GM12878 (cell line): ENCODE measurements at regions not wholly inside any gene's neighbourhood (a gene's known extent, or its start where the extent isn't known, plus 50 kb on each side); places are given as distances from the start of the nearest gene placed in this dataset.

Experiments
- ATAC-seq: fragments of 200-7000 bp; cut with Tn5 transposase; 3 replicates; pipeline ENCODE4 v1.9.1; 2020; ENCODE audit warnings: mild to moderate bottlenecking, moderate library complexity
- BruUV-seq: library from RNA; stranded (reverse); fragments of 400-500 nt; replicated peaks from 2 replicates; lab custom pipeline; 2021; lab: Mats Ljungman, UMichigan
- CTCF ChIA-PET: fragments of 300-600 bp; sonication (Branson Sonifier 250); formaldehyde crosslinking; extraction: SDS; loops from one replicate; lab custom pipeline; 2021; ENCODE audit warnings: inconsistent platforms; lab: Yijun Ruan, JAX
- POLR2A ChIA-PET: fragments of 350-600 bp; formaldehyde crosslinking; extraction: SDS; loops from one replicate; lab custom pipeline; 2021; ENCODE audit warnings: inconsistent platforms; lab: Charles Lee
- RAD21 ChIA-PET: fragments of 300-600 bp; sonication (Branson Sonifier 250); formaldehyde crosslinking; loops from one replicate; lab custom pipeline; 2023; ENCODE audit warnings: antibody characterized with exemption; ENCODE audit not compliant: unreplicated experiment; lab: Charles Lee
- SMC1A ChIA-PET: fragments of 300-600 bp; sonication (Branson Sonifier 250); formaldehyde crosslinking; loops from one replicate; lab custom pipeline; 2023; ENCODE audit not compliant: unreplicated experiment, uncharacterized antibody; lab: Charles Lee
- DNase-seq: peaks from one replicate; pipeline ENCODE4 v3.0.0-alpha.2; 2011; ENCODE audit warnings: low read depth, low spot score
- FAIRE-seq: peaks from 3 replicates; lab custom pipeline; 2011; peaks lifted over from hg19 to GRCh38; lab: Jason Lieb, UNC
- H2AFZ ChIP-seq: 2 replicates; pipeline ENCODE4 v1.6.0; 2011; ENCODE audit warnings: low read depth, low read length, control low read depth; ENCODE audit not compliant: control insufficient read depth
- H3K27ac ChIP-seq: 2 replicates; pipeline ENCODE4 v1.5.1; 2011; ENCODE audit warnings: control low read depth; ENCODE audit not compliant: control insufficient read depth, insufficient read depth
- H3K27me3 ChIP-seq, 2 experiments: replicated peaks in 1 of 2; 2 replicates each; pipeline versions ENCODE4 v1.6.0 to v1.6.1; 2011; ENCODE audit warnings: low read length in 1 of 2; ENCODE audit not compliant: control insufficient read depth in 2 of 2, insufficient read depth in 2 of 2
- H3K36me3 ChIP-seq, 2 experiments: 2 replicates each; pipeline ENCODE4 v1.5.1; 2011; ENCODE audit warnings: low read length in 1 of 2; ENCODE audit not compliant: control insufficient read depth in 2 of 2, insufficient read depth in 2 of 2
- H3K4me1 ChIP-seq: 2 replicates; pipeline ENCODE4 v1.6.1; 2011; ENCODE audit warnings: mild to moderate bottlenecking, low read length, moderate library complexity, mixed read lengths; ENCODE audit not compliant: control insufficient read depth, insufficient read depth
- H3K4me2 ChIP-seq: 2 replicates; pipeline ENCODE4 v1.6.0; 2011; ENCODE audit warnings: control low read depth; ENCODE audit not compliant: control insufficient read depth, insufficient read depth
- H3K4me3 ChIP-seq: fragments of 200-600 bp; sonication (generic); 2 replicates; pipeline ENCODE4 v1.5.1; 2016
- H3K79me2 ChIP-seq: 2 replicates; pipeline ENCODE4 v1.6.0; 2011; ENCODE audit warnings: low read length; ENCODE audit not compliant: control insufficient read depth, insufficient read depth
- H3K9ac ChIP-seq: 2 replicates; pipeline ENCODE4 v1.8.0; 2011; ENCODE audit warnings: low read length, control low read depth, mixed read lengths; ENCODE audit not compliant: control insufficient read depth, insufficient read depth
- H3K9me3 ChIP-seq: replicated peaks from 3 replicates; pipeline ENCODE4 v1.5.1; 2011; ENCODE audit warnings: mild to moderate bottlenecking, low read length; ENCODE audit not compliant: control insufficient read depth, insufficient read depth
- H4K20me1 ChIP-seq: 2 replicates; pipeline ENCODE4 v1.6.0; 2011; ENCODE audit not compliant: control insufficient read depth, insufficient read depth
- EED ChIP-seq: sonication (generic); IDR thresholded peaks from 2 replicates; pipeline ENCODE4 v1.6.1; 2016; ENCODE audit warnings: antibody characterized with exemption, low read depth
- HDAC6 ChIP-seq: fragments of 200-600 bp; sonication (generic); IDR thresholded peaks from one replicate; pipeline ENCODE4 v1.8.0; 2017; ENCODE audit warnings: antibody characterized with exemption; ENCODE audit not compliant: unreplicated experiment
- HDGF ChIP-seq: fragments of 450-650 bp; IDR thresholded peaks from 2 replicates; pipeline ENCODE4 v1.6.1; 2016; ENCODE audit warnings: antibody characterized with exemption
- KAT2A ChIP-seq: conservative IDR thresholded peaks from 2 replicates; pipeline ENCODE4 v1.6.1; 2011; ENCODE audit warnings: low read depth, low read length; ENCODE audit not compliant: control insufficient read depth
- LARP7 ChIP-seq: fragments of 450-650 bp; IDR thresholded peaks from 2 replicates; pipeline ENCODE4 v1.6.1; 2017; ENCODE audit warnings: mild to moderate bottlenecking
- NR2C2 ChIP-seq: IDR thresholded peaks from 2 replicates; pipeline ENCODE4 v1.6.1; 2011; ENCODE audit warnings: borderline replicate concordance, low read depth; ENCODE audit not compliant: control insufficient read depth, insufficient read length
- PAX8 ChIP-seq: fragments of 450-650 bp; IDR thresholded peaks from 2 replicates; pipeline ENCODE4 v1.6.1; 2017; ENCODE audit warnings: mild to moderate bottlenecking, moderate library complexity
- SREBF1 ChIP-seq: IDR thresholded peaks from 2 replicates; pipeline ENCODE4 v1.6.1; 2012; ENCODE audit warnings: mild to moderate bottlenecking, low read length
- TCF12 ChIP-seq: IDR thresholded peaks from 2 replicates; pipeline ENCODE4 v1.6.1; 2011; ENCODE audit warnings: low read depth, mild to moderate bottlenecking, low read length
- WGBS: methylation state at CpG from one replicate; pipeline ENCODE4 v1.1.6; 2016; ENCODE audit warnings: low lambda C conversion rate; ENCODE audit not compliant: insufficient replicate concordance, insufficient coverage; ENCODE audit errors: missing lambda C conversion rate; 5-methylcytosine and 5-hydroxymethylcytosine counted together
- in situ Hi-C: fragments of 300-500 bp; cut with MboI; formaldehyde crosslinking; loops from 9 replicates; pipeline ENCODE4 v1.14.3; 2018; ENCODE audit warnings: mixed read lengths
- intact Hi-C: fragments of 100-400 bp; cut with micrococcal nuclease; formaldehyde crosslinking; loops from one replicate; pipeline ENCODE4 v1.14.2; 2022; ENCODE audit not compliant: unreplicated experiment
- TF ChIP-seq, protein P1 (sequence below): fragments of 450-650 bp; IDR thresholded peaks from 2 replicates; pipeline ENCODE4 v1.6.1; 2017; ENCODE audit warnings: mild to moderate bottlenecking, low read depth, inconsistent platforms; ENCODE audit not compliant: poor library complexity, severe bottlenecking
- TF ChIP-seq, protein P2 (sequence below): fragments of 450-650 bp; IDR thresholded peaks from 2 replicates; pipeline ENCODE4 v1.6.1; 2016; ENCODE audit warnings: mild to moderate bottlenecking, moderate library complexity, borderline replicate concordance
- TF ChIP-seq, protein P3 (sequence below): IDR thresholded peaks from 2 replicates; pipeline ENCODE4 v1.6.1; 2011; ENCODE audit warnings: low read depth, mild to moderate bottlenecking, low read length, moderate library complexity, borderline replicate concordance; ENCODE audit errors: extremely low read depth
- TF ChIP-seq, protein P4 (sequence below): fragments of 450-650 bp; IDR thresholded peaks from 2 replicates; pipeline ENCODE4 v1.6.1; 2017; ENCODE audit warnings: mild to moderate bottlenecking
- TF ChIP-seq, protein P5 (sequence below): fragments of 450-650 bp; IDR thresholded peaks from 2 replicates; pipeline ENCODE4 v1.6.1; 2017; ENCODE audit warnings: borderline replicate concordance

DNA sequence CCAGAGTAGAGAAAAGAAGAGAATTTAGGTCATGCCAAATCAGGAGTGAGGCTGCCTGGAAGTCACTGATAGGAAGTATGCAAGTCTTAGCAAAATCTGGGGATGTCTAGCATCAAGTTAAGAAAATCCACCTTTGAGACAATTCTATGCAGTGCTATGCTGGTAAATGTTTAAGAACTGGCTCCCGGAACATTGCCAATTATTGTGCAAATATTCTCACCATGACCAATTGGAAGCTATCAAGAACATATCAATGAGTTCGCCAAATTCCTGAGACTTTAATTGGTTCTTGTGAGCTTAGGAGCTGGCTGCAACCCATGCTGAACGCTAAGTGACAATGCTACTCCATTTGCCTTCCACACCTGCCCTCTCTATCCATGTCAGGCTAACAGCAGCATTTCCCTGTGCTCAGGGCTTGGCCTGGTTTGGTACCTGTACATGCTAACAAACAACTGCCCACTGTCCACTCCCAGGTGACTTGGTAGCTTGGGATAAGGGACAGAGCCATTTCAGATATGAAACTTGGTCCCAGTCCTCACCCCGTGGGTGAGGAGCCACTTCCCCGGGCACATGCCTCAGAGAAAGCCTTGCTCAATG is 172.9 kb upstream of the KLHL29 start:
- Histone ChIP-seq H3K4me3 (no peak overlapping the region), H3K79me2 (no peaks in the 10 kb centered on the region), H3K9me3 (no peaks in the 10 kb centered on the region), H3K27me3 (no peaks in the 10 kb centered on the region; a peak in 1 of 4 replicates), H3K9ac (no peak overlapping the region), H2AFZ (no peak overlapping the region), H3K4me1 (no peaks in the 10 kb centered on the region), H3K36me3 (no peaks in the 10 kb centered on the region), H3K27ac (no peak overlapping the region), H4K20me1 (peaks cover 3% of the 10 kb centered on the region; the same call in 1 of the 2 replicates), H3K4me2 (no peak overlapping the region)
- ChIA-PET CTCF (no interaction called here), SMC1A (interaction anchor here (0.7 kb wide), 1 partner anchor 12 kb away, joined by 4 read pairs; no protein-coding TSS in a partner anchor), RAD21 (no interaction called here), POLR2A (no interaction called here)
- WGBS: 17% methylated on average over 5 of the region's 5 CpGs
- BruUV-seq: no TSS peak
- intact Hi-C loops: no loop called here
- DNase-seq (no peak), FAIRE-seq (no peak), ATAC-seq (no peak)
- in situ Hi-C loops: no loop called here
- TF ChIP-seq HDGF (no peak), HDAC6 (no peak), NR2C2 (no peak), LARP7 (no peak), SREBF1 (no peak), TCF12 (no peak), KAT2A (no peak), PAX8 (no peak), EED (no peak)
- TF ChIP-seq, protein P1, sequence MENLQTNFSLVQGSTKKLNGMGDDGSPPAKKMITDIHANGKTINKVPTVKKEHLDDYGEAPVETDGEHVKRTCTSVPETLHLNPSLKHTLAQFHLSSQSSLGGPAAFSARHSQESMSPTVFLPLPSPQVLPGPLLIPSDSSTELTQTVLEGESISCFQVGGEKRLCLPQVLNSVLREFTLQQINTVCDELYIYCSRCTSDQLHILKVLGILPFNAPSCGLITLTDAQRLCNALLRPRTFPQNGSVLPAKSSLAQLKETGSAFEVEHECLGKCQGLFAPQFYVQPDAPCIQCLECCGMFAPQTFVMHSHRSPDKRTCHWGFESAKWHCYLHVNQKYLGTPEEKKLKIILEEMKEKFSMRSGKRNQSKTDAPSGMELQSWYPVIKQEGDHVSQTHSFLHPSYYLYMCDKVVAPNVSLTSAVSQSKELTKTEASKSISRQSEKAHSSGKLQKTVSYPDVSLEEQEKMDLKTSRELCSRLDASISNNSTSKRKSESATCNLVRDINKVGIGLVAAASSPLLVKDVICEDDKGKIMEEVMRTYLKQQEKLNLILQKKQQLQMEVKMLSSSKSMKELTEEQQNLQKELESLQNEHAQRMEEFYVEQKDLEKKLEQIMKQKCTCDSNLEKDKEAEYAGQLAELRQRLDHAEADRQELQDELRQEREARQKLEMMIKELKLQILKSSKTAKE: no peak
- TF ChIP-seq, protein P2, sequence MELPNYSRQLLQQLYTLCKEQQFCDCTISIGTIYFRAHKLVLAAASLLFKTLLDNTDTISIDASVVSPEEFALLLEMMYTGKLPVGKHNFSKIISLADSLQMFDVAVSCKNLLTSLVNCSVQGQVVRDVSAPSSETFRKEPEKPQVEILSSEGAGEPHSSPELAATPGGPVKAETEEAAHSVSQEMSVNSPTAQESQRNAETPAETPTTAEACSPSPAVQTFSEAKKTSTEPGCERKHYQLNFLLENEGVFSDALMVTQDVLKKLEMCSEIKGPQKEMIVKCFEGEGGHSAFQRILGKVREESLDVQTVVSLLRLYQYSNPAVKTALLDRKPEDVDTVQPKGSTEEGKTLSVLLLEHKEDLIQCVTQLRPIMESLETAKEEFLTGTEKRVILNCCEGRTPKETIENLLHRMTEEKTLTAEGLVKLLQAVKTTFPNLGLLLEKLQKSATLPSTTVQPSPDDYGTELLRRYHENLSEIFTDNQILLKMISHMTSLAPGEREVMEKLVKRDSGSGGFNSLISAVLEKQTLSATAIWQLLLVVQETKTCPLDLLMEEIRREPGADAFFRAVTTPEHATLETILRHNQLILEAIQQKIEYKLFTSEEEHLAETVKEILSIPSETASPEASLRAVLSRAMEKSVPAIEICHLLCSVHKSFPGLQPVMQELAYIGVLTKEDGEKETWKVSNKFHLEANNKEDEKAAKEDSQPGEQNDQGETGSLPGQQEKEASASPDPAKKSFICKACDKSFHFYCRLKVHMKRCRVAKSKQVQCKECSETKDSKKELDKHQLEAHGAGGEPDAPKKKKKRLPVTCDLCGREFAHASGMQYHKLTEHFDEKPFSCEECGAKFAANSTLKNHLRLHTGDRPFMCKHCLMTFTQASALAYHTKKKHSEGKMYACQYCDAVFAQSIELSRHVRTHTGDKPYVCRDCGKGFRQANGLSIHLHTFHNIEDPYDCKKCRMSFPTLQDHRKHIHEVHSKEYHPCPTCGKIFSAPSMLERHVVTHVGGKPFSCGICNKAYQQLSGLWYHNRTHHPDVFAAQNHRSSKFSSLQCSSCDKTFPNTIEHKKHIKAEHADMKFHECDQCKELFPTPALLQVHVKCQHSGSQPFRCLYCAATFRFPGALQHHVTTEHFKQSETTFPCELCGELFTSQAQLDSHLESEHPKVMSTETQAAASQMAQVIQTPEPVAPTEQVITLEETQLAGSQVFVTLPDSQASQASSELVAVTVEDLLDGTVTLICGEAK: no peak
- TF ChIP-seq, protein P3, sequence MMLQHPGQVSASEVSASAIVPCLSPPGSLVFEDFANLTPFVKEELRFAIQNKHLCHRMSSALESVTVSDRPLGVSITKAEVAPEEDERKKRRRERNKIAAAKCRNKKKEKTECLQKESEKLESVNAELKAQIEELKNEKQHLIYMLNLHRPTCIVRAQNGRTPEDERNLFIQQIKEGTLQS: no peak
- TF ChIP-seq, protein P4, sequence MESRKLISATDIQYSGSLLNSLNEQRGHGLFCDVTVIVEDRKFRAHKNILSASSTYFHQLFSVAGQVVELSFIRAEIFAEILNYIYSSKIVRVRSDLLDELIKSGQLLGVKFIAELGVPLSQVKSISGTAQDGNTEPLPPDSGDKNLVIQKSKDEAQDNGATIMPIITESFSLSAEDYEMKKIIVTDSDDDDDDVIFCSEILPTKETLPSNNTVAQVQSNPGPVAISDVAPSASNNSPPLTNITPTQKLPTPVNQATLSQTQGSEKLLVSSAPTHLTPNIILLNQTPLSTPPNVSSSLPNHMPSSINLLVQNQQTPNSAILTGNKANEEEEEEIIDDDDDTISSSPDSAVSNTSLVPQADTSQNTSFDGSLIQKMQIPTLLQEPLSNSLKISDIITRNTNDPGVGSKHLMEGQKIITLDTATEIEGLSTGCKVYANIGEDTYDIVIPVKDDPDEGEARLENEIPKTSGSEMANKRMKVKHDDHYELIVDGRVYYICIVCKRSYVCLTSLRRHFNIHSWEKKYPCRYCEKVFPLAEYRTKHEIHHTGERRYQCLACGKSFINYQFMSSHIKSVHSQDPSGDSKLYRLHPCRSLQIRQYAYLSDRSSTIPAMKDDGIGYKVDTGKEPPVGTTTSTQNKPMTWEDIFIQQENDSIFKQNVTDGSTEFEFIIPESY: no peak
- TF ChIP-seq, protein P5, sequence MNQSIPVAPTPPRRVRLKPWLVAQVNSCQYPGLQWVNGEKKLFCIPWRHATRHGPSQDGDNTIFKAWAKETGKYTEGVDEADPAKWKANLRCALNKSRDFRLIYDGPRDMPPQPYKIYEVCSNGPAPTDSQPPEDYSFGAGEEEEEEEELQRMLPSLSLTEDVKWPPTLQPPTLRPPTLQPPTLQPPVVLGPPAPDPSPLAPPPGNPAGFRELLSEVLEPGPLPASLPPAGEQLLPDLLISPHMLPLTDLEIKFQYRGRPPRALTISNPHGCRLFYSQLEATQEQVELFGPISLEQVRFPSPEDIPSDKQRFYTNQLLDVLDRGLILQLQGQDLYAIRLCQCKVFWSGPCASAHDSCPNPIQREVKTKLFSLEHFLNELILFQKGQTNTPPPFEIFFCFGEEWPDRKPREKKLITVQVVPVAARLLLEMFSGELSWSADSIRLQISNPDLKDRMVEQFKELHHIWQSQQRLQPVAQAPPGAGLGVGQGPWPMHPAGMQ: no peak
